H9 (cell line): ENCODE measurements at regions not wholly inside any gene's neighbourhood (a gene's known extent, or its start where the extent isn't known, plus 50 kb on each side); places are given as distances from the start of the nearest gene placed in this dataset.

Source experiments
- DNase-seq: peaks from one replicate; pipeline ENCODE4 v3.0.0-alpha.2; 2017
- H2AFZ ChIP-seq: one replicate; pipeline ENCODE4 v1.6.1; 2013; ENCODE audit warnings: mild to moderate bottlenecking, low read length, control low read depth, moderate library complexity
- H2AK5ac ChIP-seq: 2 replicates; pipeline ENCODE4 v1.6.1; 2013; ENCODE audit warnings: low read length, control low read depth, mixed read lengths; ENCODE audit not compliant: insufficient read length
- H2BK120ac ChIP-seq: one replicate; pipeline ENCODE4 v1.6.1; 2013; ENCODE audit warnings: low read depth, mild to moderate bottlenecking, low read length, control low read depth, inconsistent platforms; ENCODE audit not compliant: poor library complexity, severe bottlenecking
- H2BK12ac ChIP-seq: 2 replicates; pipeline ENCODE4 v1.6.1; 2013; ENCODE audit warnings: low read length, control low read depth, mixed read lengths, low read depth; ENCODE audit not compliant: insufficient read length
- H2BK15ac ChIP-seq: 2 replicates; pipeline ENCODE4 v1.6.1; 2013; ENCODE audit warnings: low read depth, low read length, control low read depth
- H2BK20ac ChIP-seq: one replicate; pipeline ENCODE4 v1.6.1; 2013; ENCODE audit warnings: low read depth, mild to moderate bottlenecking, low read length, control low read depth, inconsistent platforms; ENCODE audit not compliant: poor library complexity, severe bottlenecking
- H2BK5ac ChIP-seq: 2 replicates; pipeline ENCODE4 v1.6.1; 2013; ENCODE audit warnings: low read length, control low read depth, mixed read lengths; ENCODE audit not compliant: insufficient read length
- H3K14ac ChIP-seq: 2 replicates; pipeline ENCODE4 v1.6.1; 2013; ENCODE audit warnings: low read length, control low read depth; ENCODE audit not compliant: insufficient read depth
- H3K18ac ChIP-seq: 2 replicates; pipeline ENCODE4 v1.6.1; 2013; ENCODE audit warnings: low read depth, mild to moderate bottlenecking, mixed read lengths, low read length, control low read depth; ENCODE audit not compliant: insufficient read length
- H3K23ac ChIP-seq: 2 replicates; pipeline ENCODE4 v1.6.1; 2013; ENCODE audit warnings: low read length, control low read depth, mixed read lengths, low read depth; ENCODE audit not compliant: insufficient read length
- H3K23me2 ChIP-seq: 2 replicates; pipeline ENCODE4 v1.6.1; 2013; ENCODE audit warnings: low read depth, mild to moderate bottlenecking, mixed read lengths, low read length, control low read depth; ENCODE audit not compliant: insufficient read length, poor library complexity, severe bottlenecking
- H3K27ac ChIP-seq: 2 replicates; pipeline ENCODE4 v1.5.1; 2013; ENCODE audit warnings: low read length, control low read depth, mixed read lengths, low read depth; ENCODE audit not compliant: insufficient read length
- H3K27me3 ChIP-seq: 2 replicates; pipeline ENCODE4 v1.6.1; 2013; ENCODE audit warnings: low read length, control low read depth, inconsistent platforms; ENCODE audit not compliant: insufficient read depth
- H3K4ac ChIP-seq: 2 replicates; pipeline ENCODE4 v1.6.1; 2013; ENCODE audit warnings: low read depth, mild to moderate bottlenecking, control low read depth, inconsistent platforms, low read length, moderate library complexity
- H3K4me1 ChIP-seq: 2 replicates; pipeline ENCODE4 v1.6.1; 2013; ENCODE audit warnings: low read length, control low read depth, inconsistent platforms; ENCODE audit not compliant: insufficient read depth
- H3K4me2 ChIP-seq: 2 replicates; pipeline ENCODE4 v1.6.1; 2013; ENCODE audit warnings: low read length, control low read depth, mixed read lengths; ENCODE audit not compliant: insufficient read length, insufficient read depth
- H3K56ac ChIP-seq: 2 replicates; pipeline ENCODE4 v1.6.1; 2013; ENCODE audit warnings: low read depth, mild to moderate bottlenecking, mixed read lengths, low read length, control low read depth; ENCODE audit not compliant: insufficient read length
- H3K79me1 ChIP-seq: 2 replicates; pipeline ENCODE4 v1.6.1; 2013; ENCODE audit warnings: low read depth, mild to moderate bottlenecking, moderate library complexity, low read length, control low read depth, inconsistent platforms; ENCODE audit not compliant: insufficient read depth, poor library complexity, severe bottlenecking
- H3K79me2 ChIP-seq: 2 replicates; pipeline ENCODE4 v1.6.1; 2013; ENCODE audit warnings: low read length, control low read depth, inconsistent platforms; ENCODE audit not compliant: insufficient read depth
- H3K9ac ChIP-seq: 2 replicates; pipeline ENCODE4 v1.6.1; 2013; ENCODE audit warnings: low read length, control low read depth, mixed read lengths; ENCODE audit not compliant: insufficient read length; ENCODE audit errors: extremely low read depth
- H3K9me3 ChIP-seq: one replicate; pipeline ENCODE4 v1.6.1; 2013; ENCODE audit warnings: low read depth, low read length, inconsistent platforms; ENCODE audit not compliant: control insufficient read depth
- H3T11ph ChIP-seq: one replicate; pipeline ENCODE4 v1.6.1; 2013; ENCODE audit warnings: mild to moderate bottlenecking, low read length, control low read depth, inconsistent platforms
- H4K20me1 ChIP-seq: one replicate; pipeline ENCODE4 v1.6.1; 2013; ENCODE audit not compliant: control insufficient read depth, insufficient read length, insufficient read depth
- H4K5ac ChIP-seq: 2 replicates; pipeline ENCODE4 v1.6.1; 2013; ENCODE audit warnings: low read depth, mild to moderate bottlenecking, mixed read lengths, low read length, control low read depth; ENCODE audit not compliant: insufficient read length
- H4K8ac ChIP-seq: replicated peaks from 2 replicates; pipeline ENCODE4 v1.6.1; 2013; ENCODE audit warnings: low read length, control low read depth, mixed read lengths, low read depth; ENCODE audit not compliant: insufficient read length
- H4K91ac ChIP-seq: 2 replicates; pipeline ENCODE4 v1.6.1; 2013; ENCODE audit warnings: low read depth, mild to moderate bottlenecking, moderate library complexity, mixed read lengths, low read length, control low read depth; ENCODE audit not compliant: insufficient read length
- H3K27ac Mint-ChIP-seq, 3 experiments: 2 replicates in 2 of 3; 3 replicates in 1 of 3; pipeline ENCODE4 v1.8.0; 2020 to 2021; ENCODE audit warnings: mixed read lengths in 3 of 3, mild to moderate bottlenecking in 1 of 3, moderate library complexity in 1 of 3
- H3K27me3 Mint-ChIP-seq: 2 replicates; pipeline ENCODE4 v1.8.0; 2021; ENCODE audit warnings: low read depth, mild to moderate bottlenecking, moderate library complexity, mixed read lengths
- H3K36me3 Mint-ChIP-seq, 3 experiments: 2 replicates in 2 of 3; 3 replicates in 1 of 3; pipeline ENCODE4 v1.8.0; 2020 to 2021; ENCODE audit warnings: low read depth in 3 of 3, mixed read lengths in 3 of 3; ENCODE audit not compliant: insufficient read depth in 1 of 3
- H3K4me1 Mint-ChIP-seq, 2 experiments: 2 replicates each; pipeline ENCODE4 v1.8.0; 2020; ENCODE audit warnings: mixed read lengths in 2 of 2
- H3K4me3 Mint-ChIP-seq, 2 experiments: 2 replicates in 1 of 2; 3 replicates in 1 of 2; pipeline ENCODE4 v1.8.0; 2020 to 2021; ENCODE audit warnings: mild to moderate bottlenecking in 2 of 2, mixed read lengths in 2 of 2, moderate library complexity in 1 of 2
- H3K9me3 Mint-ChIP-seq, 2 experiments: 2 replicates in 1 of 2; 3 replicates in 1 of 2; pipeline ENCODE4 v1.8.0; 2020; ENCODE audit warnings: mild to moderate bottlenecking in 2 of 2, mixed read lengths in 2 of 2, moderate library complexity in 1 of 2
- WGBS: extraction: QIAGEN DNeasy Blood & Tissue Kit; methylation state at CpG from one replicate; pipeline ENCODE4 v1.1.7; 2013; ENCODE audit warnings: missing lambda C conversion rate, low lambda C conversion rate, mixed read lengths; ENCODE audit not compliant: insufficient read length; ENCODE audit errors: extremely low coverage; 5-methylcytosine and 5-hydroxymethylcytosine counted together
- TF ChIP-seq, protein P1 (sequence below): fragments of 200-600 bp; sonication (generic); conservative IDR thresholded peaks from 3 replicates; pipeline ENCODE4 v1.8.0; 2021; ENCODE audit warnings: antibody characterized with exemption, mild to moderate bottlenecking

DNA sequence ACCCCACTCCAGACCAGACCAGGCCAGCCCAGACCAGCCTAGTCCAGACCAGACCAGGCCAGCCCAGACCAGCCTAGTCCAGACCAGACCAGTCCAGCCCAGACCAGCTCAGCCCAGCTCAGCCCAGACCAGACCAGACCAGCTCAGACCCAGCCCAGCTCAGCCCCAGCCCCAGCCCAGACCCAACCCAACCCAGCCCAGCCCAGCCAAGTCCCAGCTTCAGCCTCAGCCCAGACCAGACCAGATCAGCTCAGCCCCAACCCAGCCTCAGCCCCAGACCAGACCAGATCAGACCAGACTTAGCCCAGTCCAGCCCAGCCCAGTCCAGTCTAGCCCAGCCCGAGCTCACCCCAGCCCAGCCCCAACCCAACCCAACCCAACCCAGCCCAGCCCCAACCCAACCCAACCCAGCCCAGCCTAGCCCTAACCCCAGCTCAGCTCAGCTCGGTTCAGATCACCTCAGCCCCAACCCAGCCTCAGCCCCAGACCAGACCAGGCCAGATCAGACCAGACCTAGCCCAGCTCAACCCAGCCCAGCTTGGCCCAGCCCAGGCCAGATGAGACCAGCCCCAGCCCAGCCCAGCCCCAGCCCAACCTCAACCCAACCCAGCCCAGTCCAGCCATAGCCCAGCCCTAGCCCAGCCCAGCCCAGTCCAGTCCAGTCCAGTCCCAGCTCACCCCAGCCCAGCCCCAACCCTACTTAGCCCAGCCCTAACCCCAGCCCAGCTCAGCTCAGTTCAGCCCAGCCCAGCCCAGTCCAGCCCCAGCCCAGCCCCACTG, 204.7 kb downstream of the BCL11B start:
- Histone ChIP-seq H4K5ac (no peak overlapping the region), H3K23ac (no peak overlapping the region), H2BK20ac (no peak overlapping the region), H2BK12ac (no peak overlapping the region), H3K79me1 (no peaks in the 10 kb centered on the region), H2AFZ (no peak overlapping the region), H3K9ac (no peak overlapping the region), H4K91ac (no peak overlapping the region), H3K14ac (no peak overlapping the region), H3K18ac (peak overlapping the region; percentile 38), H4K20me1 (no peaks in the 10 kb centered on the region), H3K4me1 (no peaks in the 10 kb centered on the region), H3K4me2 (no peak overlapping the region), H3K56ac (no peak overlapping the region), H4K8ac (no peak overlapping the region), H2BK5ac (no peak overlapping the region), H3K79me2 (no peaks in the 10 kb centered on the region), H3K4ac (no peak overlapping the region), H2BK120ac (no peak overlapping the region), H3T11ph (no peak overlapping the region), H3K27me3 (no peaks in the 10 kb centered on the region), H2BK15ac (no peak overlapping the region), H3K23me2 (no peaks in the 10 kb centered on the region), H3K9me3 (no peaks in the 10 kb centered on the region), H2AK5ac (no peak overlapping the region), H3K27ac (no peak overlapping the region)
- peaks cover 0 to 8% (median 0%) of the 10 kb centered on the region in 3 experiments; a peak in 2 of 7 replicates for H3K36me3 Mint-ChIP-seq
- no peak overlapping the region for H3K4me3 Mint-ChIP-seq
- no peak overlapping the region for H3K27ac Mint-ChIP-seq
- no CpG with 5 or more reads among the region's 2 CpGs for WGBS
- TF ChIP-seq, protein P1, sequence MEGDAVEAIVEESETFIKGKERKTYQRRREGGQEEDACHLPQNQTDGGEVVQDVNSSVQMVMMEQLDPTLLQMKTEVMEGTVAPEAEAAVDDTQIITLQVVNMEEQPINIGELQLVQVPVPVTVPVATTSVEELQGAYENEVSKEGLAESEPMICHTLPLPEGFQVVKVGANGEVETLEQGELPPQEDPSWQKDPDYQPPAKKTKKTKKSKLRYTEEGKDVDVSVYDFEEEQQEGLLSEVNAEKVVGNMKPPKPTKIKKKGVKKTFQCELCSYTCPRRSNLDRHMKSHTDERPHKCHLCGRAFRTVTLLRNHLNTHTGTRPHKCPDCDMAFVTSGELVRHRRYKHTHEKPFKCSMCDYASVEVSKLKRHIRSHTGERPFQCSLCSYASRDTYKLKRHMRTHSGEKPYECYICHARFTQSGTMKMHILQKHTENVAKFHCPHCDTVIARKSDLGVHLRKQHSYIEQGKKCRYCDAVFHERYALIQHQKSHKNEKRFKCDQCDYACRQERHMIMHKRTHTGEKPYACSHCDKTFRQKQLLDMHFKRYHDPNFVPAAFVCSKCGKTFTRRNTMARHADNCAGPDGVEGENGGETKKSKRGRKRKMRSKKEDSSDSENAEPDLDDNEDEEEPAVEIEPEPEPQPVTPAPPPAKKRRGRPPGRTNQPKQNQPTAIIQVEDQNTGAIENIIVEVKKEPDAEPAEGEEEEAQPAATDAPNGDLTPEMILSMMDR = no peak
- DNase-seq = peak; percentile 14
- H3K9me3 Mint-ChIP-seq = peaks cover 0 to 9% of the 10 kb centered on the region in 2 experiments; a peak in 4 of 5 replicates
- H3K27me3 Mint-ChIP-seq = no peaks in the 10 kb centered on the region
- no peaks in the 10 kb centered on the region; a peak in 1 of 4 replicates for H3K4me1 Mint-ChIP-seq
